Kidney tubule cell (primary cell): ENCODE measurements at regions not wholly inside any gene's neighbourhood (a gene's known extent, or its start where the extent isn't known, plus 50 kb on each side); places are given as distances from the start of the nearest gene placed in this dataset.

Experiments used
- DNase-seq: peaks from one replicate; pipeline ENCODE4 v3.0.0-alpha.2; 2018; ENCODE audit warnings: low spot score

DNA sequence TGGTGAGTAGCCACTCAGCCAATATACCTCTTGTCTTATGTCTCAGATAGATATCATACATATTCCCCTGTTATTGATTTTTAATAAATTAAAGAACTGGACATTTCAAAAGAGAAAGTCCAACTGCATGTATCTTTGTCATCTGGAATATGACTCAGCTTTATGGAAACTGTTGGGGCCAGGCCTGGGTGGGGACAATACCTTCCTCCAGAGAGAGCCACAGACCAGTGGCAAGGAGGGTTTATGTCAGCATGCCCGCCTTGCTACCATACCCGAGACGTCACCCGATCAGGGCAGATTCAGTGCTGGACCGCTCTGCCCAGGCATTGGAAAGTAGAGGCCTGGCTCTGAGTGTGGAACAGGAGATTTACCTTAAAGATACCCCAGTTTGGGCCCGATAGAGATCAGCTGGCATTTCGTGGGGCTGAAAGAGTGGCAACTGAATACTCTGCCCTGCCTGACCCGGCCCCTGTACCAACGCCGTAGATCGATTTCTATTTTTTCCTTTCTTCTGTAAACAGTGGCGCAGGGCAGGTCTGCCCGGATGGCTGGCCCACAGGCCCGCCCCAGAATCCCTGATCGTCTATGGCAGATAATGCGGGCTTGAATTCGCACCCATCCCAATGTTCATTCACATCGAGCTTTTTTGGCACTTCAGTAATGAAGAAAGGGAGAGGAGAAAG lies 158.6 kb downstream of the SALL1 start:
- DNase-seq: no peak

DNA sequence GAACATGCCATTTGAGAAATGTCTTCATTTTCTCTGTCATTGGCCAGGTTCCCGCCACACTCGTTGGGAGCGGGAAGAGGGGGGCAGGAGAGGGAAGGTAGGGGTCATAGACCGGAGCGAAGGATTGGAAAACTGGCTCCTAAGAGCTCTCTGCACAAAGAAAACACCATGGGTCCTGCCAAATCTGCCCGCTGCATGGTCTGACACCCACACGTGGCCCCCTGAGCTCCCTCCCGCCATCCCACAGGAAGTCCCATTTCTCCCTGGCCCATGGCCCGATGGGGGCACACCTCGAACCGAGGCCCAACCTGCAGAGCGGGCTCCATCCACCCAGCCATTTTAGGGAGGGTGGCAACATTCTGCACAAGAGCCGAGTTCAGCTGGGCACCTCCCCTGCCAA lies 159.6 kb downstream of the SALL1 start:
- DNase-seq: no peak

DNA sequence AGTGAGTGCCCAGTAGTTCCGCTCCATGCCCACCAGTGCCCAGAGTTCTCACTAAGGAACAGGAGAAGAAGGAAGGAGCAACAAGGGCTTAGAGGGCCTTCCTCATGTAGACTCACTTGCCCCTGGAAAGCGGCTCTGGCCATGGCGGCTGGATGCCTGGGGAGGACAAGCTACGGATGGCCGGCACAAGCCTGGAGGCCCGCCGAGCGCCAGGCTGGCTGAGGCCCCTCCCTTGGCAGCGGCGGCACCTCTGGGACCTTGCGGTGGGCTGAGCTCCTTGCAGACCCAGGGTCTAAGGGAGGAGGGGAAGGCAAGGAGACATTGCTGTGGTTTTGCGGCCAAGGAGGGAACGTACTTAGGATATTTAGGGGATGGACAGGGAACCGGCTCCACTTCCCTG lies 160.1 kb downstream of the SALL1 start:
- DNase-seq: no peak

DNA sequence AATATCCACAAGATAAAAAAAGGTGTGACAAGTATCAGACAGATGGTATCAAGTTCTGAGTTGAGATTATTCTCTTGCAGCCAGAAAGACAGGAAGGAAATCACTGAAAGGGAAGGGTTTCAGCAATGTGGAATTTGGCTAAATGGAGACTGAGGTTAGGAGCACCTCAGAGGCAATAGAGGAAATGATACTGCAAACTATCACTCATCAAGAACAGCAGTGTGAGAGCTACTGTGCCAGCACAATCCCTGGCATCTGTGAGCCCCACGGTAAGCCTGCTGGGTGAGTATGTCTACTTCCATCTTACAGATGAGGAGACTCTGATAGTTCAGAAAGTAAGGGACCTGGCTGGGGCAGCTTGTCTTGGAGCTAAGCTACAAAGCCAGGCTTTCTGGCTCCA lies 162.0 kb downstream of the SALL1 start:
- no peak for DNase-seq

DNA sequence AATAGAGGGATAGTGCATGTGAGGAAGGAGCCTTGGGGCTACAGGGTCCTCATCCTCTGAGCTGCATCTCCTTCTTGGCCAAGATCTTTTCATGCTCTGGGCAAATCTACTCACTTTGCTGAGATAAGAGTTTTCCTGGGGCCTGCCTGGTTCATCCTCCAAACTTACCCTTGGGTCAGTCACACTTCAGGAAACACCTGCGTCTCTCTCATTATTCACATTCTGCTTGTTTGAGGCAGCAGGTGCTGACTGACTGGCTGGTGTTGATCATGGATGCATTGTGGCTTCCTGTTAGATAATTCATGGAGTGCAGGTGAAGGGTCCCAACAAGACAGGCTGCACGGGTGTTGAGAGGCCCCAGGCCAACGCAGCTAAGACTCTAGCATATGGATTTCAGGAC lies 162.6 kb downstream of the SALL1 start:
- DNase-seq: no peak

DNA sequence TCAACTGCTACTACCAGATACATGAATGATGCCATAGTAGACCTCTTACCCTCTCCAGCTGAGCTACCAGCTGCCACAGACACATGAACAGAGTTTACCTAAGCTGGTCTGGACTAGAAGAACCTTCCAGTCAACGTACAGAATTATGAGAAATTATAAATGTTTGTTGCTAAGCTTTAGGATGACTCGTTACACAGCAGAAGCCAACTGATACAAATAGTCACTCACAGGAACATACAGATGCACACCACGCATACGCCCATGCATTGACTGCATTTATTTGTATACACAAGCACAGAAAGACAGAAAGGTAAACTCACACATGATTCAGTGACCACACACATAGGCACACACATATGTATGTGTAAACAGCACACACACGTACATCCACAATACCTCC lies 164.6 kb downstream of the SALL1 start:
- DNase-seq: no peak

DNA sequence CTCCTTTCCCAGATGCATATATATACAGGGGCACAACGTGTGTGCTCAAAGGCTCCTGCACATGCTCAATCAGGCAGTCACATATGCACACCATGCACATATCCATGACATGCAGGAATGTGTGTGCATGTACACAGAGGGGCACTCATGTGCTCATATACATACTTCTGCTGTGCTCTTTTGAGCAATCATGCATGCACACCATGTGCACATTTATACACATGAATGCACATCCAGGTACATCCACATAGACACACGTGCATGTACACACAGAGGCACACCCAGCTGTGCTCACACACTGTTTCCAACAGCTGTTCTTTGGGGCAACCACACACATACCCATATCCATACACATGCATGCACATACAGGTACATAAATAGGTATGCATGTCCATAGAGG lies 165.3 kb downstream of the SALL1 start:
- no peak for DNase-seq

DNA sequence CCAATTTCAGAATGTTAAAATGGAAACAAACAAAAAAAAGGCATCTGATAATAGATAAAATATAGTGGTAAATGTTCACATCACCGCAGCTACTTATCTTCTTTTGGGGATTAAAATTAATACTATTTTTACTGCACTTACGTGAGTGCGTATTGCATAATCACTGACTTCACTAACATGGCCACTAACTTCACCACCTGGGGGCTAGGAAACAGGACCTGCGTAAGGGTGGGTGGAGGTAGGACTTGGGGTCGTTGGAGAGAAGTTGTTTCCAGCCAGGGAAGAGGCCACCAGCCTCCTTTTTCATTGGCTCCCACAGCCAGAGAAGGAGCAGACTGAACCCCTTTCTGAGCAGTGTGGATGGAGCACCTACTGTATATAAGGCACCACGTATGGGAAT lies 166.4 kb downstream of the SALL1 start:
- no peak for DNase-seq

DNA sequence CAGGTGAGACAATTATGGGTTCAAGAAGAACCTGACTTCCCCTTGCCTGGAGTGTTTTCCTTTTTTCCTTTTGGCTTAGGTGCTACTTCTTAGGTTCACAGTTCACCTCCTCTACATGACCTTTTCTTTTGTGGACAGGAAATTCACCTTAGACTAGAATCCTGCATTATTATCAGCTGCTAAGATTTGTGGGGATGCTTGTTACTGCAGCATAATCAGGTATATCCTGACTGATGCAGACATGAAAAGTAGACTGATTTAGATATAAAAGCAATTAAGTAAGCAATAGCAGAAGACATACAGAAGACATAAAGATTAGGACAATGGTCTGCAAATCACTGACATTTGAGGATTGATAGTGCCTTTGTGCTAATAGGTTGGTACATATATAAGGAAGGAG lies 168.3 kb downstream of the SALL1 start:
- no peak for DNase-seq

DNA sequence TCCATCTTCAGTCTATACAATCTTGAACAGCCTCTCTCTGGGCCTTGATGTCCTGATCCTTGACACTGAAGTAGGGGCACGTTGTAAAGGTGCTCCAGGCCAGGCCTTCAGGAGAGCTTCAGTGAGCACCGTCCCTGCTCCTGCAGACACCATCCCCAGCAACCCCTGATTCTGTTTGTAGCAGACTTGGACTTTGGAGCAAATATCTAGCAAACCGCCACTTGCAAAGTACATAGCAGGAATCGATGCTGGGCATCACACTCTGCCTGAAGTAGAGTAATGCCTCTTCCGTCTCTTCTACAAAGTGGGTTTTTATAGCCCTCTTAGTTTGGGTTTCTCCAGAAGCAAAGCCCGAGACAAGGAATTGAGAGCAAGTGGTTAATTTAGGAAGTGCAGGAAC lies 169.1 kb downstream of the SALL1 start:
- DNase-seq: no peak

DNA sequence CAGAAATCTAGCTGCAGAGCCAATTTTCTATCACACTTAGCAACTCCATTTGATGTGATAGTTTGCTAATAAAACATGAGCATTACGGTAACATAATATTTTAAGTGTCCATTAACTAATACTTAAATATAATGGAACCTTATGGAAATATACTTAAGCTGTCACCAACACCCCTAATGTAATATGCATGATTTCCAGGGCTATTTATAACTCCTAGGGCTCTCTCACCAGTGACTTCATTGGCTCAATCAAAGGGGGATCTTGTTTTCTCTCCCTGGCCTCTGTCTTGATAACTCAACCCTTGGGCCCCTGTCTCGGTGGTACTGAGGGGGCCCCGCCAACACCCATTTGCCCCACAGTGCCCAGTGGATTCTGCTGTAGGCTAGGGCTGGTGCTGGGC lies 170.4 kb downstream of the SALL1 start:
- DNase-seq: no peak

DNA sequence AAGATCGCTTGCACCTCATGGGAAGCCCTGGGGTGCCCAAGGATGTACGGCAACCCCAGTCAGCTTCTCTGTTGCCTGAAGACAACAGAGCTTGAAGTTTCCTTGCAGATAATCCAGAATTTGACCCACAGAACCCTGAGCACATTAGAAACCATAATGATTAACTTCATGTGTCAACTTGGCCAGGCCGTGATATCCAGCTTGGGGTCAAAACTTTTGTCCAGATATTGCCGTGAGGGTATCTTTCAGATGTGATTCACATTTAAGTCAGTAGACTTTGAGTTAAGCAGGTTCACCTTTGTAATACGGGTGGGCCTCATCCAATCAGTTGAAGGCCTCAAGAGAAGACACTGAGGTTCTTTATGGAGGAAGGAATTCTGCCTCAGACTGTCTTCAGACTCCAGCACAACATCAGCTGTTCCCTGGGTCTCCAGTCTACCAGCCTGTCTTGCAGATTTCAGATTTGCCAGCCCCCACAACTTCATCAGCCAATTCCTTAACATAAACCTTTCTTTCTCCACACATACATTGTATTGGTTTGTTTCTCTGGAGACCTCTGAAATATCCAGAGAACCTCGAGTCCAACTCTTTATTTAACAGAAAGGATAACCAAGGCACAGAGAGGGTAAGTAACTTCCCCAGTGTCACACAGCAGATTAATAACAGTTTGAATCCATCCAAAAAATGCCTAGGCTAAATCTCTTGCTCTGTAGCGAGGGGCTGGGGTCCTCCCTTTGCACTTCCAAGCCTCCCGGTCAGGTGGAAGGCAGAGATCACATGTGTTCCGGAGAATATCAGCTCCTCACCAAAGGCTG lies 171.1 kb downstream of the SALL1 start:
- DNase-seq: no peak

DNA sequence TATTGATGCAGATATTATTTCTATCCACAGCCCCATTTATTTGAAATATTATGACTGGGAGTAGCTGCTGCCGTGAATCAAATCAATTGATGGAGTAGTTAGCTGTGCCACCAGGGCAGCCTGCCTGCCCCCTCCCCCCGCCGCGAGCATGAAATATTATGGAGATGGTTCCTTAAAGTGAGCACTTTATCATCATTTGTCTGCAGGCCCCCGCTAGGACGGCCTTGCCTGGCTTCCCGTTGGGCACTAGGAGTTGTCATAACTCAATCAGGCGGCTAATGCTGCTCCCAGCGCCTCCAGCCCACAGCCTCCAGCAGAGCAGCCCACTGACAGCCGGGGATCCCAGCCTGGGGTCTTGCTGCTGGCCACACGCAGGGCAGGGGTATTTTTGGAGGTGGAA lies 173.9 kb downstream of the SALL1 start:
- no peak for DNase-seq

DNA sequence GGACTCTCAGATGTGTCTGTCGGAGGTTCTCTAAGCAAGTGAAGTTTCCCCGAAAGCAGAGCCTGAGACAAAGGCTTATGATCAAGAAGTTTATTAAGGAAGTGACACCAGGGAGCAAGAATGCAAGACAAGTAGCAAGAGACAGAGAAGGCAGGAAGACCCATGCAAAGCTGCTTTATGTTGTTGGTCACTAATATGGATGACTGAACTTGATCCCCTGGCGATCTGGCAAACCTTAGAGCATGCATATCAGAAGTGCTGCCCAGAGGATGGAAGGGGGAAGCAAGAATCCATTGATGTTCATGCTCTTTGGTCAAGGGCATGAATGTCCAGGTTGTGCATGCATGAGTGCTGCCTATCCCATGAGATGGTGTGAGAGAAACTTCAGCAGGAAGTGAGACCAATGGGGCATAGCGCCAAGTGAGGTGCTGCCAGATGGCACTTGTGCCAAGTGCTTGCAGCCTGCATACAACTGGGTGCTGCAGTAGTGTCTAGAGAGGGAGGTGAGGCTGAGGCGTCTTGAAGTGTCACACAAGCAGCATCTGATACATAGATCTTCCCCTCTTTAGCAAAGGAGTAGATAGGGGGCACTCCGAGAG lies 176.5 kb downstream of the SALL1 start:
- DNase-seq: peak; percentile 97

DNA sequence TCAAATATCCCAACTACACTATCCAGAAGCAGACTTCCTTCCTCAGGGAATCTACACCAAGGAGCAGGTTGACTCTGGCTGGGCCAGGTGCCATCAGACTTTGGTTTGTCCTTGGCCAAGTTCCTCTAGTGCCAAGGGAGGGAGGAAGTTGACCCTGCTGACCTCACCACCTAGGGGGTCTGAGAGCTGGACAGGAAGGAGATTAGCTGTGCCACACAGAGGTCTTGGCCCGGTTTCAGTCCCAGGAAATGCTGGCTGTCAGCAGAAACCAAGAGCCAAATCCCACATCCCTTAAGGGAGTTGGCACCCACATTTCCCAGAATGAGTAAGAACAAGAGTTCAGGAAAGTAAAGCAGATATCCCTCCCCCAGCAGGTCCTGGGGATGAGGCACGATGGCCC lies 178.2 kb downstream of the SALL1 start:
- DNase-seq: peak; percentile 79

DNA sequence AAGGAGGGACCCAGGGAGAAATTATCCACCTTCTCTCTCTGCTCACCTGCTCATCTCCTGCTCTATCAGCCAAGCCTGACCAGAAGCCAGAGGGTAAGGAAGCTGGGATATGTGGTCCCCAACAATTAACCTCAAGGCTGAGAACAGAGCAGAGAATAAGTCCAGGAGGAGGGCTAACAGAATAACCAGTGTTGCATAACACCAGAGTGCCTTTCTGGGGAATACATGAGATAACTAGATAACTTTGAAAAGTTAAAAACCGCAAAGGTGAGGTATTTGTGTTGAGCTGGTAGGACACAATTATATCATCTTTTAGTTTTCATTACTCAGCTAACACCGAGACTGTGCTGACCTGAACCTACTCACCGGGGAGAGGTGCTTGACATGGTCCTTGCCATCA lies 180.8 kb downstream of the SALL1 start:
- peak; percentile 75 for DNase-seq

DNA sequence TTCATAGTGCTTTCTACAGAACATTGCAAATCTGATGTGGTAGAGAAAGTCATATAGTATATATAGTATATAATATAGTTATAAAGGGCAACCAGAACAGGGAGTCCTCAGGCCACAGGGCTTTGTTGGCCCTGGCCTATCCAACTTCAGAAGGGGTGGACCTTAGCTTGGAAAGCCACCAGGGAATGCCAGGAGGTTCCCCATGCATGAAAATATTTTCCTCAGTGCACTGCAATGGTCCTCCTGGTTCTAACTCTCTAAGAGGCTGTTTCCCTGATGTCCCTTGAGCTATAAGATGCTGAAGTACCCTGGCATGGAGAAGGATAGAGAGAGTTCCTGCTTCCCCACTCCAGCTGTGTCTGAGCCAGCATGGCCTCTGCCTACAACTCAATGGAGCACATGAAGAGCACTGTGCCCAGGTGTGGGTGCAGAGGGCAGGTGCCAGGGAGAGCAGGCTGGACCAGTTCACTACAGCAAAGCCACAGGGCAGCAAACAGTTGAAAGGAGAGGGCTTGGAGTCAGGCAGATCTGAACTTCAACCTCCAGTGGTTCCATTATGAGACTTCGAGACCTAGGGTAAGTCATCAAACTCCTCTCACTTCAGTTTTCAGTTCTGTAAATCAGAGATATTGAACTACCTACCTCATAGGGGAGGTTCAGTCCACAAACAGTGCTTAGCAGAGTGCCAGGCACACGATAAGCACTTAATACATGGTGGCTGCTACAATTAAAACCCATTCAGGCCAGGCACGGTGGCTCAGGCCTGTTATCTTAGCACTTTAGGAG lies 183.1 kb downstream of the SALL1 start:
- DNase-seq: peak; percentile 23

DNA sequence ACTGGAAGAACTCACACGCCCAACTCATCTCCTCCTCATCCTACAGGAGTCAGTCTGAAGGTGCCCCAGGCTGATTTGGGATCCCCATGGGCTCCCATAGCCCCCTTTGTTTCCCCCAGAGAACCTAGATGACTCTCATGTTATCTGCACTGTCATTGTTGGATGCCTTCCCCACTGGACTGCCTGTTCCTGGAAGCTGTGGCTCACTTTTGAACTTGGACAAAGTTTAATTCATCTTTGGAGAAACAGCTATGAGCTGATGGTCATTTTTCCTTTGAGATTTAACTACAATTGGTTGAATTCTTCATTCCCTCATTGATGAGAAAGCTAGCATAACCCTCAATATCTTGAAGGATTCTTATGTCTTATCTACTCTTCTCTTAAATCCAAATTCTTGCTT lies 186.6 kb downstream of the SALL1 start:
- DNase-seq: no peak

DNA sequence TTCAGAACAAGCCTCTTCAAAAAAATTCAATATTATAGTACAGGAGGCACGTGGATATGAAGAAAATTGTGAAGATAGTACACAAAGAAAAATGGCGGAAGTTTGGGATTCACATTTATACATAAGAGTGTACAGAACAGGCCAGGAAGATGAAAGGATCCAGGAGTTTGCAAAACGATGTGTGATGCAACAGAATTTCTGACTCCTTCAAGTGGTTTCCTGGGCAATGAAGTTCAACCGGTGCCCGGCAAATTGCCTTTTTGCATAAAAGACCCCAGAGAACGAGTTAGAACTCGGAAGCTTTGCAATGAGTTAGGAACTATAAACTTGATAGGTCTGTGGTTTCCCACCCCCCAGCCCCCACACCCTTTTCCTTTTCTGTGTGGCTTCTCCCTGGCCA lies 189.1 kb downstream of the SALL1 start:
- no peak for DNase-seq

DNA sequence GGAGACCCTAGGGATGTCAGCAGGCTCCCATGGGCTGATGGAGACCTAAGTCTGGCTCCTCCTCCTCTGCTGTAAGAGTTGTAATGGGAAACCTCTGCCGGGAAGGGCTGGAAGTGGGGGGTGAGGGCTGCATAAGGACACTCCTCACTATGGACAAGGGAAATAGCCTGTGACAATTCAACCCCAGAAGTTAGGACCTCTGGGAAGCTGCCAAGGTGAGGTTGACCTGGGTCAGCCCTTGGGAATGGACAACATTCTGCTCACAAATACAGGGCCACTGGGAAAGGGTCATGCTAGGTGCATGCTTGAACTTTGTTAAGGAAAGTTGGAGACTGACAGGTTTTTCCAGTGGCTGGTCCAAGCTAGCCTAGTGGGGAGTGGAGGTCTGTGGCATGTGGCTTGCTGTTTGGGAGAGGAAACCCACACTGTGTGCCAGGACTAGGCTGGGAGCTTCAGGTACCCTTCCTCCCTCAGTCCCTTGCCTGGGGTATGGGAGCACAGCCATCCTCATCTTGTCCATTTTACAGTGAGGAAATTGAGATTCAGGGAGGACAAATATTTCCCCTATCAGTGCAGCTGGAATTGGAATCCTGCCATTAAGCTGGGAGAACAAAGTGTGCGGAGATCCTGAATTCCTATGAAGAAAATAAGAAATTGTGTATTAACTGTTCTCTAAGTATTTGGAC lies 190.4 kb downstream of the SALL1 start:
- no peak for DNase-seq

DNA sequence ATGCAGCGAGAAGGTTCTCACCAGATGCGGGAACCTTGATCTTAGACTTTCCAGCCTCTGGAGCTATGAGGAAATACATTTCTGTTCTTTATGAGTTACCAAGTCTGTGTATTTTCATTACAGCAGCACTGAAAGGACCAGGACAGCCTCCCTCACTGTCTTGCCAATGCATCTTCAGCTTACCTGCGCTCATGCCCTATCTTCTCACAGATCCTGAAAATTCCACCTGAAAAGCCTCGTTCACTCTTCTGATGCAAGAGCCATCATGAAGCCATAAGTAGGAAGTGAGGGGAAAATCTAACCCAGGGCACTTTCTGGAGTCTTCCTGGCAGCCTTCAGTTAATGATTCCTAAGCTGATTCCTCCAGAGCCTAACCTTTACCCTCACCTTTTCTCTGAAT lies 194.0 kb downstream of the SALL1 start:
- DNase-seq: no peak

DNA sequence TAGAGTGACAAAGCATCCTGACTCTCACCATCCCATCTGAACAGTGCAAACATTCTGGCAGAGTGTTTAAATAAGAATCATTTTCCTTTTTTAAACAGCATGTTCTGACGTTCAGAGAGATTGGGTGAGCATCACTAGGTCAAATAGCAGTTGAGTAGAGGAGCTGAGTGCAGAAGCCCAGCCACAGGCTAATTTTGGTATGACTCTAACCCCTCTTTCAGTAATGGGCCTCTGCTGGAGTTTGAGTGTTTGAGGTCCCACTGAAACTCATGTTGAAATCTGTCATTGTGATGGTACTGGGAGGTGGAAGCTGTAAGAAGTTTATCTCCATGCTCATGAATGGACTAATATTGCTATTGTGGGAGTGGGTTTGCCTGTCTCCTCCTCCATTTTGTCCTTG lies 194.4 kb downstream of the SALL1 start:
- no peak for DNase-seq
